ENCODE measurements at regions not wholly inside any gene's neighbourhood (a gene's known extent, or its start where the extent isn't known, plus 50 kb on each side); places are given as distances from the start of the nearest gene placed in this dataset.
A peak's percentile ranks its signal among the peaks of the same experiment; 100 is the strongest.

GRCh38 chr10:36556468-36556867, 568.9 kb upstream of the ANKRD30A start:
- no peak for FAIRE-seq
- no peaks in the 10 kb centered on the region for H4K20me1 ChIP-seq (replicated peaks in 1 of 2; ENCODE audit: control insufficient read depth in 1 of 2, insufficient read depth in 2 of 2, low read length in 2 of 2)
- TF ChIP-seq SUZ12 (IDR thresholded peaks at IDR 0.05; ENCODE audit: low read length) (no peak), RFX5 (IDR thresholded peaks at IDR 0.05; ENCODE audit: borderline replicate concordance, low read depth, low read length) (no peak), JUND (IDR thresholded peaks at IDR 0.05; ENCODE audit: low read length) (no peak), EP300 (IDR thresholded peaks at IDR 0.05; ENCODE audit: borderline replicate concordance in 1 of 2, low read depth in 2 of 2, low read length in 2 of 2) (no peak), ATF2 (IDR thresholded peaks at IDR 0.05; ENCODE audit: low read length) (no peak), GTF2F1 (IDR thresholded peaks at IDR 0.05; ENCODE audit: borderline replicate concordance, low read depth, low read length) (no peak), BCL11A (IDR thresholded peaks at IDR 0.05; ENCODE audit: low read depth in 2 of 2, low read length in 2 of 2) (no peak), RXRA (IDR thresholded peaks at IDR 0.05; ENCODE audit: insufficient read depth, low read depth, low read length) (no peak), FOSL1 (IDR thresholded peaks at IDR 0.05; ENCODE audit: insufficient read depth, low read depth, low read length) (no peak), CHD2 (IDR thresholded peaks at IDR 0.05; ENCODE audit: low read length) (no peak), NANOG (IDR thresholded peaks at IDR 0.05; ENCODE audit: insufficient read depth, low read depth, low read length, poor library complexity, severe bottlenecking) (no peak), E2F6 (IDR thresholded peaks at IDR 0.05) (no peak), SP2 (IDR thresholded peaks at IDR 0.05; ENCODE audit: low read length) (no peak)

More at GRCh38 chr10:36556468-36556867, 568.9 kb upstream of the ANKRD30A start:
- 82% methylated on average over 2 of the region's 2 CpGs; no CpG with 5 or more reads in 1 of the 2 experiments for WGBS, 2 experiments (ENCODE audit: extremely low coverage in 1 of 2, insufficient coverage in 1 of 2, insufficient read length in 1 of 2, insufficient replicate concordance in 2 of 2, low coverage in 1 of 2, low lambda C conversion rate in 2 of 2, missing lambda C conversion rate in 1 of 2)
- POLR2A ChIA-PET (ENCODE audit: partially characterized antibody): no interaction called here
- no peak overlapping the region for H2BK12ac ChIP-seq (ENCODE audit: low read depth, low read length)
- H2AFZ ChIP-seq (ENCODE audit: low read length): 0 out of 2 replicates have a peak overlapping the region, but pooled peaks have one; percentile 29
- H2BK15ac ChIP-seq (ENCODE audit: low read length): no peak overlapping the region
- H2BK5ac ChIP-seq (ENCODE audit: low read depth, low read length): no peak overlapping the region
- H3K79me1 ChIP-seq (ENCODE audit: low read depth, low read length): no peaks in the 10 kb centered on the region
- H4K91ac ChIP-seq (replicated peaks; ENCODE audit: insufficient read length, low read length): no peak overlapping the region
- no peak overlapping the region for H4K5ac ChIP-seq (ENCODE audit: insufficient read length, low read depth, low read length)
- no peaks in the 10 kb centered on the region for H3K36me3 ChIP-seq (ENCODE audit: control insufficient read depth in 2 of 4, insufficient read depth in 4 of 4, low read length in 3 of 4)
- H3K14ac ChIP-seq (ENCODE audit: insufficient read length): no peak overlapping the region
- H3K27ac ChIP-seq (ENCODE audit: low read depth, low read length): no peak overlapping the region
- H2BK120ac ChIP-seq (replicated peaks; ENCODE audit: low read depth, low read length): no peak overlapping the region
- H3K4me1 ChIP-seq (replicated peaks in 1 of 4; ENCODE audit: control insufficient read depth in 3 of 4, insufficient read depth in 4 of 4, low read length in 3 of 4): no peaks in the 10 kb centered on the region
- H3K56ac ChIP-seq (replicated peaks; ENCODE audit: insufficient read length, low read depth, low read length): no peak overlapping the region
- no peak overlapping the region for H3K23ac ChIP-seq (ENCODE audit: insufficient read length)
- H2AK5ac ChIP-seq (ENCODE audit: low read depth, low read length): no peak overlapping the region
- H3K9me3 ChIP-seq (ENCODE audit: insufficient read depth in 2 of 2, low read depth in 1 of 2, low read length in 1 of 2): no peaks in the 10 kb centered on the region
- no peaks in the 10 kb centered on the region for H3K79me2 ChIP-seq (ENCODE audit: control insufficient read depth in 1 of 2, insufficient read depth in 2 of 2, low read length in 2 of 2)
- H4K8ac ChIP-seq (ENCODE audit: extremely low read depth, insufficient read depth, low read length): no peak overlapping the region
- H2BK20ac ChIP-seq (ENCODE audit: low read length): no peak overlapping the region
- no peak overlapping the region for H3K4ac ChIP-seq (replicated peaks; ENCODE audit: insufficient read length, low read depth, low read length)
- H3K27me3 ChIP-seq (replicated peaks in 1 of 4; ENCODE audit: control insufficient read depth in 3 of 4, extremely low read depth in 1 of 4, insufficient read depth in 3 of 4, low read length in 3 of 4): no peaks in the 10 kb centered on the region
- no peak overlapping the region for H3K4me2 ChIP-seq (ENCODE audit: insufficient read depth in 1 of 2, low read depth in 2 of 2, low read length in 2 of 2)
- H3K23me2 ChIP-seq (ENCODE audit: low read depth, low read length): no peaks in the 10 kb centered on the region
- no peak overlapping the region for H3K4me3 ChIP-seq (ENCODE audit: extremely low read depth in 1 of 4, insufficient read depth in 2 of 4, low read depth in 3 of 4, low read length in 4 of 4)
- DNase-seq (ENCODE audit: low read depth in 1 of 2, low spot score in 2 of 2): no peak
- H3K9ac ChIP-seq (replicated peaks in 1 of 4; ENCODE audit: extremely low read depth in 1 of 4, low read depth in 3 of 4, low read length in 3 of 4): no peak overlapping the region
- CTCF ChIA-PET (ENCODE audit: partially characterized antibody): no interaction called here
- H3K18ac ChIP-seq (ENCODE audit: extremely low read depth, low read length): no peak overlapping the region
